ENCODE measurements at regions not wholly inside any gene's neighbourhood (a gene's known extent, or its start where the extent isn't known, plus 50 kb on each side); places are given as distances from the start of the nearest gene placed in this dataset.

GRCh38 chr1:244339073-244339692 lies 112.5 kb downstream of the ADSS2 start:
- no peak for DNase-seq (ENCODE audit: low read depth in 2 of 2, low spot score in 1 of 2)

GRCh38 chr1:244339776-244340175 lies 111.9 kb downstream of the ADSS2 start:
- no peak for DNase-seq (ENCODE audit: low read depth in 2 of 2, low spot score in 1 of 2)

GRCh38 chr1:244340396-244340795 lies 111.3 kb downstream of the ADSS2 start:
- no peak for DNase-seq (ENCODE audit: low read depth in 2 of 2, low spot score in 1 of 2)

GRCh38 chr1:244341455-244342450 lies 110.0 kb downstream of the ADSS2 start:
- no peak for DNase-seq (ENCODE audit: low read depth in 2 of 2, low spot score in 1 of 2)

- no peak for DNase-seq (ENCODE audit: low read depth in 2 of 2, low spot score in 1 of 2)
Measured at GRCh38 chr1:244344001-244344400, 107.7 kb downstream of the ADSS2 start.

- DNase-seq (ENCODE audit: low read depth in 2 of 2, low spot score in 1 of 2), result no peak
Measured at GRCh38 chr1:244346972-244347618, 104.6 kb downstream of the ADSS2 start.

GRCh38 chr1:244347942-244348341 lies 103.8 kb downstream of the ADSS2 start:
- DNase-seq (ENCODE audit: low read depth in 2 of 2, low spot score in 1 of 2), result no peak

- no peak for DNase-seq (ENCODE audit: low read depth in 2 of 2, low spot score in 1 of 2)
Measured at GRCh38 chr1:244349103-244349531, 102.6 kb downstream of the ADSS2 start.

- no peak for DNase-seq (ENCODE audit: low read depth in 2 of 2, low spot score in 1 of 2)
Measured at GRCh38 chr1:244349581-244350001, 102.1 kb downstream of the ADSS2 start.

- DNase-seq (ENCODE audit: low read depth in 2 of 2, low spot score in 1 of 2), result no peak
Measured at GRCh38 chr1:244350027-244350426, 101.7 kb downstream of the ADSS2 start.

GRCh38 chr1:244352156-244352830 lies 99.4 kb downstream of the ADSS2 start:
- DNase-seq (ENCODE audit: low read depth in 2 of 2, low spot score in 1 of 2), result no peak

- peak in 1 of 2 donors; percentile 3 for DNase-seq (ENCODE audit: low read depth in 2 of 2, low spot score in 1 of 2)
Measured at GRCh38 chr1:244353551-244354091, 98.1 kb downstream of the ADSS2 start.

GRCh38 chr1:244354810-244355278 lies 96.9 kb downstream of the ADSS2 start:
- no peak for DNase-seq (ENCODE audit: low read depth in 2 of 2, low spot score in 1 of 2)

- no peak for DNase-seq (ENCODE audit: low read depth in 2 of 2, low spot score in 1 of 2)
Measured at GRCh38 chr1:244356376-244356775, 95.3 kb downstream of the ADSS2 start.
